H9 (cell line): ENCODE measurements at regions not wholly inside any gene's neighbourhood (a gene's known extent, or its start where the extent isn't known, plus 50 kb on each side); places are given as distances from the start of the nearest gene placed in this dataset.

Experiments used
- DNase-seq: peaks from one replicate; pipeline ENCODE4 v3.0.0-alpha.2; 2017
- H2AFZ ChIP-seq: one replicate; pipeline ENCODE4 v1.6.1; 2013; ENCODE audit warnings: mild to moderate bottlenecking, low read length, control low read depth, moderate library complexity
- H2AK5ac ChIP-seq: 2 replicates; pipeline ENCODE4 v1.6.1; 2013; ENCODE audit warnings: low read length, control low read depth, mixed read lengths; ENCODE audit not compliant: insufficient read length
- H2BK120ac ChIP-seq: one replicate; pipeline ENCODE4 v1.6.1; 2013; ENCODE audit warnings: low read depth, mild to moderate bottlenecking, low read length, control low read depth, inconsistent platforms; ENCODE audit not compliant: poor library complexity, severe bottlenecking
- H2BK12ac ChIP-seq: 2 replicates; pipeline ENCODE4 v1.6.1; 2013; ENCODE audit warnings: low read length, control low read depth, mixed read lengths, low read depth; ENCODE audit not compliant: insufficient read length
- H2BK15ac ChIP-seq: 2 replicates; pipeline ENCODE4 v1.6.1; 2013; ENCODE audit warnings: low read depth, low read length, control low read depth
- H2BK20ac ChIP-seq: one replicate; pipeline ENCODE4 v1.6.1; 2013; ENCODE audit warnings: low read depth, mild to moderate bottlenecking, low read length, control low read depth, inconsistent platforms; ENCODE audit not compliant: poor library complexity, severe bottlenecking
- H2BK5ac ChIP-seq: 2 replicates; pipeline ENCODE4 v1.6.1; 2013; ENCODE audit warnings: low read length, control low read depth, mixed read lengths; ENCODE audit not compliant: insufficient read length
- H3K14ac ChIP-seq: 2 replicates; pipeline ENCODE4 v1.6.1; 2013; ENCODE audit warnings: low read length, control low read depth; ENCODE audit not compliant: insufficient read depth
- H3K18ac ChIP-seq: 2 replicates; pipeline ENCODE4 v1.6.1; 2013; ENCODE audit warnings: low read depth, mild to moderate bottlenecking, mixed read lengths, low read length, control low read depth; ENCODE audit not compliant: insufficient read length
- H3K23ac ChIP-seq: 2 replicates; pipeline ENCODE4 v1.6.1; 2013; ENCODE audit warnings: low read length, control low read depth, mixed read lengths, low read depth; ENCODE audit not compliant: insufficient read length
- H3K23me2 ChIP-seq: 2 replicates; pipeline ENCODE4 v1.6.1; 2013; ENCODE audit warnings: low read depth, mild to moderate bottlenecking, mixed read lengths, low read length, control low read depth; ENCODE audit not compliant: insufficient read length, poor library complexity, severe bottlenecking
- H3K27ac ChIP-seq: 2 replicates; pipeline ENCODE4 v1.5.1; 2013; ENCODE audit warnings: low read length, control low read depth, mixed read lengths, low read depth; ENCODE audit not compliant: insufficient read length
- H3K27me3 ChIP-seq: 2 replicates; pipeline ENCODE4 v1.6.1; 2013; ENCODE audit warnings: low read length, control low read depth, inconsistent platforms; ENCODE audit not compliant: insufficient read depth
- H3K4ac ChIP-seq: 2 replicates; pipeline ENCODE4 v1.6.1; 2013; ENCODE audit warnings: low read depth, mild to moderate bottlenecking, control low read depth, inconsistent platforms, low read length, moderate library complexity
- H3K4me1 ChIP-seq: 2 replicates; pipeline ENCODE4 v1.6.1; 2013; ENCODE audit warnings: low read length, control low read depth, inconsistent platforms; ENCODE audit not compliant: insufficient read depth
- H3K4me2 ChIP-seq: 2 replicates; pipeline ENCODE4 v1.6.1; 2013; ENCODE audit warnings: low read length, control low read depth, mixed read lengths; ENCODE audit not compliant: insufficient read length, insufficient read depth
- H3K56ac ChIP-seq: 2 replicates; pipeline ENCODE4 v1.6.1; 2013; ENCODE audit warnings: low read depth, mild to moderate bottlenecking, mixed read lengths, low read length, control low read depth; ENCODE audit not compliant: insufficient read length
- H3K79me1 ChIP-seq: 2 replicates; pipeline ENCODE4 v1.6.1; 2013; ENCODE audit warnings: low read depth, mild to moderate bottlenecking, moderate library complexity, low read length, control low read depth, inconsistent platforms; ENCODE audit not compliant: insufficient read depth, poor library complexity, severe bottlenecking
- H3K79me2 ChIP-seq: 2 replicates; pipeline ENCODE4 v1.6.1; 2013; ENCODE audit warnings: low read length, control low read depth, inconsistent platforms; ENCODE audit not compliant: insufficient read depth
- H3K9ac ChIP-seq: 2 replicates; pipeline ENCODE4 v1.6.1; 2013; ENCODE audit warnings: low read length, control low read depth, mixed read lengths; ENCODE audit not compliant: insufficient read length; ENCODE audit errors: extremely low read depth
- H3K9me3 ChIP-seq: one replicate; pipeline ENCODE4 v1.6.1; 2013; ENCODE audit warnings: low read depth, low read length, inconsistent platforms; ENCODE audit not compliant: control insufficient read depth
- H3T11ph ChIP-seq: one replicate; pipeline ENCODE4 v1.6.1; 2013; ENCODE audit warnings: mild to moderate bottlenecking, low read length, control low read depth, inconsistent platforms
- H4K20me1 ChIP-seq: one replicate; pipeline ENCODE4 v1.6.1; 2013; ENCODE audit not compliant: control insufficient read depth, insufficient read length, insufficient read depth
- H4K5ac ChIP-seq: 2 replicates; pipeline ENCODE4 v1.6.1; 2013; ENCODE audit warnings: low read depth, mild to moderate bottlenecking, mixed read lengths, low read length, control low read depth; ENCODE audit not compliant: insufficient read length
- H4K8ac ChIP-seq: replicated peaks from 2 replicates; pipeline ENCODE4 v1.6.1; 2013; ENCODE audit warnings: low read length, control low read depth, mixed read lengths, low read depth; ENCODE audit not compliant: insufficient read length
- H4K91ac ChIP-seq: 2 replicates; pipeline ENCODE4 v1.6.1; 2013; ENCODE audit warnings: low read depth, mild to moderate bottlenecking, moderate library complexity, mixed read lengths, low read length, control low read depth; ENCODE audit not compliant: insufficient read length
- H3K27ac Mint-ChIP-seq, 3 experiments: 2 replicates in 2 of 3; 3 replicates in 1 of 3; pipeline ENCODE4 v1.8.0; 2020 to 2021; ENCODE audit warnings: mixed read lengths in 3 of 3, mild to moderate bottlenecking in 1 of 3, moderate library complexity in 1 of 3
- H3K27me3 Mint-ChIP-seq: 2 replicates; pipeline ENCODE4 v1.8.0; 2021; ENCODE audit warnings: low read depth, mild to moderate bottlenecking, moderate library complexity, mixed read lengths
- H3K36me3 Mint-ChIP-seq, 3 experiments: 2 replicates in 2 of 3; 3 replicates in 1 of 3; pipeline ENCODE4 v1.8.0; 2020 to 2021; ENCODE audit warnings: low read depth in 3 of 3, mixed read lengths in 3 of 3; ENCODE audit not compliant: insufficient read depth in 1 of 3
- H3K4me1 Mint-ChIP-seq, 2 experiments: 2 replicates each; pipeline ENCODE4 v1.8.0; 2020; ENCODE audit warnings: mixed read lengths in 2 of 2
- H3K4me3 Mint-ChIP-seq, 2 experiments: 2 replicates in 1 of 2; 3 replicates in 1 of 2; pipeline ENCODE4 v1.8.0; 2020 to 2021; ENCODE audit warnings: mild to moderate bottlenecking in 2 of 2, mixed read lengths in 2 of 2, moderate library complexity in 1 of 2
- H3K9me3 Mint-ChIP-seq, 2 experiments: 2 replicates in 1 of 2; 3 replicates in 1 of 2; pipeline ENCODE4 v1.8.0; 2020; ENCODE audit warnings: mild to moderate bottlenecking in 2 of 2, mixed read lengths in 2 of 2, moderate library complexity in 1 of 2
- CTCF ChIP-seq: fragments of 200-600 bp; sonication (generic); conservative IDR thresholded peaks from 3 replicates; pipeline ENCODE4 v1.8.0; 2021; ENCODE audit warnings: antibody characterized with exemption, mild to moderate bottlenecking

GRCh38 chr19:20412846-20413245 lies 152.7 kb downstream of the ZNF737 start:
- Histone ChIP-seq H3K9me3 (no peaks in the 10 kb centered on the region), H4K91ac (no peak overlapping the region), H3K79me1 (no peaks in the 10 kb centered on the region), H3K9ac (no peak overlapping the region), H3K27ac (no peak overlapping the region), H3K79me2 (peaks cover 2% of the 10 kb centered on the region; the same call in 1 of the 2 replicates), H3K27me3 (no peaks in the 10 kb centered on the region), H3K14ac (no peak overlapping the region), H3K23me2 (no peaks in the 10 kb centered on the region), H2BK15ac (no peak overlapping the region), H3K4me1 (no peaks in the 10 kb centered on the region), H3K4me2 (no peak overlapping the region), H2BK12ac (no peak overlapping the region), H3K56ac (no peak overlapping the region), H4K20me1 (no peaks in the 10 kb centered on the region), H4K8ac (no peak overlapping the region), H2AFZ (no peak overlapping the region), H2BK120ac (no peak overlapping the region), H3T11ph (no peak overlapping the region), H3K18ac (no peak overlapping the region), H2BK20ac (no peak overlapping the region), H3K23ac (no peak overlapping the region), H2AK5ac (no peak overlapping the region), H4K5ac (no peak overlapping the region), H2BK5ac (no peak overlapping the region), H3K4ac (no peak overlapping the region)
- no peak overlapping the region for H3K4me3 Mint-ChIP-seq
- DNase-seq: no peak
- peaks cover 2 to 4% of the 10 kb centered on the region in 2 experiments; a peak in 2 of 4 replicates for H3K4me1 Mint-ChIP-seq
- no peaks in the 10 kb centered on the region for H3K27me3 Mint-ChIP-seq
- peaks cover 36 to 52% (median 39%) of the 10 kb centered on the region in 3 experiments for H3K36me3 Mint-ChIP-seq
- peaks cover 12 to 28% of the 10 kb centered on the region in 2 experiments for H3K9me3 Mint-ChIP-seq
- TF ChIP-seq CTCF: no peak
- no peak overlapping the region for H3K27ac Mint-ChIP-seq
